Spleen (tissue), 11 donors: ENCODE measurements at regions not wholly inside any gene's neighbourhood (a gene's known extent, or its start where the extent isn't known, plus 50 kb on each side); places are given as distances from the start of the nearest gene placed in this dataset.
A peak's percentile ranks its signal among the peaks of the same experiment; 100 is the strongest.

ENCODE experiments used
- DNase-seq: peaks from one replicate; pipeline ENCODE4 v3.0.0-alpha.2; 2020
- H3K27ac ChIP-seq, 8 donors: fragments of 200-600 bp; sonication (generic) in 7 of 8; 1 replicate in 4 of 8; 2 replicates in 4 of 8; pipeline versions ENCODE4 v1.5.0 to v1.8.0; 2016 to 2021; ENCODE audit warnings: inconsistent platforms in 4 of 8, mild to moderate bottlenecking in 4 of 8, moderate library complexity in 1 of 8
- H3K27me3 ChIP-seq, 7 donors: fragments of 200-600 bp; sonication (generic) in 6 of 7; replicated peaks in 1 of 7; 1 replicate in 4 of 7; 2 replicates in 3 of 7; pipeline versions ENCODE4 v1.5.0 to v1.8.0; 2016 to 2021; ENCODE audit warnings: inconsistent platforms in 3 of 7, mild to moderate bottlenecking in 1 of 7
- H3K36me3 ChIP-seq, 6 donors: fragments of 200-600 bp; sonication (generic) in 5 of 6; 1 replicate in 4 of 6; 2 replicates in 2 of 6; pipeline versions ENCODE4 v1.5.0 to v1.8.0; 2016 to 2021; ENCODE audit warnings: inconsistent platforms in 2 of 6
- H3K4me1 ChIP-seq, 6 donors: fragments of 200-600 bp; sonication (generic) in 5 of 6; 1 replicate in 3 of 6; 2 replicates in 3 of 6; pipeline versions ENCODE4 v1.5.0 to v1.8.0; 2016 to 2021; ENCODE audit warnings: inconsistent platforms in 3 of 6
- H3K4me3 ChIP-seq, 8 donors: fragments of 200-600 bp; sonication (generic) in 7 of 8; 1 replicate in 4 of 8; 2 replicates in 4 of 8; pipeline versions ENCODE4 v1.5.0 to v1.8.0; 2016 to 2021; ENCODE audit warnings: inconsistent platforms in 4 of 8, mild to moderate bottlenecking in 4 of 8, moderate library complexity in 2 of 8
- H3K9me3 ChIP-seq, 8 donors: fragments of 200-600 bp; sonication (generic) in 7 of 8; 1 replicate in 4 of 8; 2 replicates in 4 of 8; pipeline versions ENCODE4 v1.5.0 to v1.8.0; 2016 to 2021; ENCODE audit warnings: inconsistent platforms in 4 of 8
- CTCF ChIP-seq, 11 experiments: fragments of 200-600 bp in 7 of 11; fragments of 450-650 bp in 4 of 11; sonication (generic) in 4 of 11; IDR thresholded peaks in 8 of 11; conservative IDR thresholded peaks in 3 of 11; 1 replicate in 7 of 11; 2 replicates in 4 of 11; pipeline versions ENCODE4 v1.4.0 to v1.8.0; 2016 to 2021; ENCODE audit warnings: antibody characterized with exemption in 11 of 11, inconsistent platforms in 4 of 11, mild to moderate bottlenecking in 1 of 11
- POLR2A ChIP-seq, 3 donors: fragments of 450-650 bp; IDR thresholded peaks; one replicate each; pipeline ENCODE4 v1.5.1; 2017; ENCODE audit warnings: antibody characterized with exemption in 3 of 3, mild to moderate bottlenecking in 1 of 3
- POLR2AphosphoS5 ChIP-seq, 3 donors: sonication (generic); formaldehyde crosslinking; IDR thresholded peaks; one replicate each; pipeline ENCODE4 v1.5.1; 2017; ENCODE audit warnings: antibody characterized with exemption in 3 of 3
- WGBS, 5 donors: extraction: QIAGEN DNeasy Blood & Tissue Kit in 3 of 5; methylation state at CpG; one replicate each; pipeline versions ENCODE4 v1.1.5 to v1.1.7; 2013 to 2018; 5-methylcytosine and 5-hydroxymethylcytosine counted together
- intact Hi-C: fragments of 100-400 bp; cut with DNase I; formaldehyde crosslinking; loops from one replicate; pipeline ENCODE4 v1.15.0; 2023; ENCODE audit warnings: low total_unique reads
- donor health status: healthy with polysubstance abuse.
- donor health status: DM: no; HTN: no; CAD: no; lungs with moderate emphysema.
- donor health status: DM: no; HTN: no; CAD: no.
- donor health status: Bipolar disorder and iron deficiency.
- donor health status: healthy.
- donor health status: DM: no; HTN: no; CAD: no.
- donor health status: DM: yes; HTN: yes; CAD: no.

GRCh38 chr11:70551351-70552166 lies 153.2 kb downstream of the CTTN start:
- peaks cover 0 to 9% (median 0%) of the 10 kb centered on the region in 6 donors for H3K4me1 ChIP-seq
- H3K4me3 ChIP-seq: no peak overlapping the region
- H3K9me3 ChIP-seq: no peaks in the 10 kb centered on the region
- no peak for TF ChIP-seq POLR2AphosphoS5 (IDR thresholded peaks at IDR 0.05)
- no peak for TF ChIP-seq POLR2A (IDR thresholded peaks at IDR 0.05)
- TF ChIP-seq CTCF (IDR thresholded peaks at IDR 0.05 in 8 of 11, conservative IDR thresholded peaks at IDR 0.05 in 3 of 11): no peak
- intact Hi-C loops: no loop called here
- H3K27me3 ChIP-seq: peaks cover 0 to 17% (median 0%) of the 10 kb centered on the region in 7 donors
- WGBS, 5 donors: 75 to 80% (median 78%) methylated on average over 21 to 23 of the region's 23 CpGs
- H3K27ac ChIP-seq: no peak overlapping the region
- peak; percentile 54 for DNase-seq
- H3K36me3 ChIP-seq: no peaks in the 10 kb centered on the region

- H3K4me1 ChIP-seq: peaks cover 0 to 9% (median 0%) of the 10 kb centered on the region in 6 donors
- intact Hi-C loops: no loop called here
- no peak for TF ChIP-seq POLR2A (IDR thresholded peaks at IDR 0.05)
- TF ChIP-seq POLR2AphosphoS5 (IDR thresholded peaks at IDR 0.05): no peak
- no peak for TF ChIP-seq CTCF (IDR thresholded peaks at IDR 0.05 in 8 of 11, conservative IDR thresholded peaks at IDR 0.05 in 3 of 11)
- no peaks in the 10 kb centered on the region for H3K9me3 ChIP-seq
- H3K36me3 ChIP-seq: no peaks in the 10 kb centered on the region
- no peak overlapping the region for H3K27ac ChIP-seq
- WGBS, 5 donors: 84 to 89% (median 84%) methylated on average over 28 to 34 of the region's 34 CpGs
- peaks cover 0 to 17% (median 0%) of the 10 kb centered on the region in 7 donors for H3K27me3 ChIP-seq
- DNase-seq: peak; percentile 23
- no peak overlapping the region for H3K4me3 ChIP-seq
Measured at GRCh38 chr11:70552167-70553150, 154.1 kb downstream of the CTTN start.

- 86 to 96% (median 87%) methylated on average over 5 of the region's 5 CpGs for WGBS, 5 donors
- H3K9me3 ChIP-seq: no peaks in the 10 kb centered on the region
Measured at GRCh38 chr11:70555078-70555477, 156.7 kb downstream of the CTTN start.

More at GRCh38 chr11:70555078-70555477, 156.7 kb downstream of the CTTN start:
- TF ChIP-seq POLR2AphosphoS5 (IDR thresholded peaks at IDR 0.05) (no peak), CTCF (IDR thresholded peaks at IDR 0.05 in 8 of 11, conservative IDR thresholded peaks at IDR 0.05 in 3 of 11) (no peak), POLR2A (IDR thresholded peaks at IDR 0.05) (no peak)
- Histone ChIP-seq H3K36me3 (no peaks in the 10 kb centered on the region), H3K27me3 (peaks cover 0 to 8% (median 0%) of the 10 kb centered on the region in 7 donors), H3K4me3 (no peak overlapping the region), H3K27ac (no peak overlapping the region), H3K4me1 (no peaks in the 10 kb centered on the region)
- intact Hi-C loops: no loop called here
- DNase-seq: no peak
